HUES6 (cell line): ENCODE measurements at regions not wholly inside any gene's neighbourhood (a gene's known extent, or its start where the extent isn't known, plus 50 kb on each side); places are given as distances from the start of the nearest gene placed in this dataset.
"Not testable (repeated sequence)": the region's sequence is repeated elsewhere in the genome, so short reads cannot be mapped to it uniquely, and the experiment has no call there.

Experiments
- H3K27ac ChIP-seq: 2 replicates; pipeline ENCODE4 v1.7.0; 2013; ENCODE audit warnings: low read depth, mild to moderate bottlenecking, low read length, inconsistent platforms
- H3K27me3 ChIP-seq: 2 replicates; pipeline ENCODE4 v1.6.1; 2013; ENCODE audit warnings: low read length; ENCODE audit not compliant: control insufficient read depth, insufficient read depth
- H3K36me3 ChIP-seq: 2 replicates; pipeline ENCODE4 v1.6.1; 2013; ENCODE audit warnings: low read length; ENCODE audit not compliant: control insufficient read depth, insufficient read depth
- H3K4me1 ChIP-seq: 2 replicates; pipeline ENCODE4 v1.6.1; 2013; ENCODE audit warnings: low read length; ENCODE audit not compliant: control insufficient read depth, insufficient read depth
- H3K4me3 ChIP-seq: 2 replicates; pipeline ENCODE4 v1.5.1; 2013; ENCODE audit warnings: low read depth, low read length
- H3K9ac ChIP-seq: one replicate; pipeline ENCODE4 v1.6.1; 2013; ENCODE audit warnings: mild to moderate bottlenecking, low read length
- H3K9me3 ChIP-seq: 2 replicates; pipeline ENCODE4 v1.6.1; 2013; ENCODE audit warnings: low read depth, low read length; ENCODE audit not compliant: control insufficient read depth, insufficient read depth

DNA sequence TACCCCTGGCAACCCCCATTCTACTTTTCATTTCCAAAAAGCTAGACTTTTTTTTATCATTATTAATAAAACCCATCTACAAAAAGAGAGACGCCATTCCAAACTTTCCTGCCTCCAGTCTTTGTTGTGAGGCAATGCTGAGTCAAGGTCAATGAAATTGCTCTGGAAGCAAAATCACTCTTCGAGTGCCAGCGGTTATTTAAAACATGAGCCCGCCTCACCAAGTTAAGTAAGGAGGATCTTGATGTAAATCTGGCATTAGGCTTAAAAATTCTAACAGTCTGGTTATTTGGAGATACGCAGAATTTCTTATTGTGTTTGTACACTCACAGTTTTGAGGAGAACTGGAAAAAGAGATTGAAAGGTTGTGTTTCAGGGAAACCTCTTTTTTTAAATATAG, 1196.3 kb downstream of the TYW1 start:
- Histone ChIP-seq H3K27me3 (no peaks in the 10 kb centered on the region), H3K9me3 (peaks cover 5% of the 10 kb centered on the region; the same call in 1 of the 2 replicates), H3K9ac (no peak overlapping the region), H3K27ac (no peak overlapping the region), H3K36me3 (no peaks in the 10 kb centered on the region), H3K4me1 (peaks cover 5% of the 10 kb centered on the region; the same call in 1 of the 2 replicates), H3K4me3 (no peak overlapping the region)

DNA sequence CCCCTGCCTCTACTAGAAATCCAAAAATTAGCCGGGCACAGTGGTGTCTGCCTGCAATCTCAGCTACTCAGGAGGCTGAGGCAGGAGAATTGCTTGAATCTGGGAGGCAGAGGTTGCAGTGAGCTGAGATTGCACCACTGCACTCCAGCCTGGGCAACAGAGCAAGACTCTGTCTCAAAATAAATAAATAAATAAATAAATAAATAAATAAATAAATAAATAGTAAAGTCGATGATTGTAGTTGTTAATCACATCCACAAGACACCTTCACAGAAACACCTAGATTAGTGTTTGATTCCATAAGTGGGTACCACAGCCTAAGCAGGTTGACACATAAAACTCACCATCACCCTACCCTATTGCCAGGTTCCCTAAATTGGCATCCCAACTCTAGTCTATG, 1199.0 kb downstream of the TYW1 start:
- H3K36me3 ChIP-seq, H3K27ac ChIP-seq, H3K9ac ChIP-seq, H3K4me1 ChIP-seq, H3K27me3 ChIP-seq, H3K9me3 ChIP-seq, H3K4me3 ChIP-seq: not testable (repeated sequence)

DNA sequence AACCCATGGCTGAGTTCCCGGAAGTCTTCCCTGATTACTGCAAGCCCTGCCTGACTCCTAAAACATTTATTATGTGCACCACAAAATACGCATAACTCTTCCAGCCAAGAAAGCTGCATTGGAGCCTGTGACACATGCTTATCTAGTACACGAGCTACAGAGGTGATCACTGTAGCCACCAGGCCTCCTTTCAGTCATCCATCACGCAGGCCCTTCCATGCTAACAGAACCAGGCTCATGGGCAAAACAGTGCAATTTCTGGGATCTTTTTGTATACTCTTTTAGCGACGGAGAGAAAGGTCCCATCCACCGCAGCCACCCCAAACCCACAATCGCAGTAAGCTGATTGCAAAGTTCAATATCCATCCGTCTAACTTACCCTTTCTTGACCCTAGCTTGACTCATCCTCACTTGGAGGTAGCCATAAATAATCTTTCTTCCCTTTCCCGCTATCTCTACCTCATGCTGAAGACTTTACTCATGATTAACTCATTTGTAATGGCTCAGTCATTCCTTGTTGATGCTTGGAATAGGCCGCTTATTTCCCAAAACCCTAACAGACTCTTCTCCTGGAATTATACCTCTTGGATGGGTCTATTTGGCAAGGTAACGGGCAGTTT, 1203.5 kb downstream of the TYW1 start:
- Histone ChIP-seq H3K9me3 (peaks cover 5% of the 10 kb centered on the region; the same call in 1 of the 2 replicates), H3K27ac (no peak overlapping the region), H3K4me3 (no peak overlapping the region), H3K9ac (no peak overlapping the region), H3K4me1 (peaks cover 5% of the 10 kb centered on the region; the same call in 1 of the 2 replicates), H3K27me3 (no peaks in the 10 kb centered on the region), H3K36me3 (no peaks in the 10 kb centered on the region)

DNA sequence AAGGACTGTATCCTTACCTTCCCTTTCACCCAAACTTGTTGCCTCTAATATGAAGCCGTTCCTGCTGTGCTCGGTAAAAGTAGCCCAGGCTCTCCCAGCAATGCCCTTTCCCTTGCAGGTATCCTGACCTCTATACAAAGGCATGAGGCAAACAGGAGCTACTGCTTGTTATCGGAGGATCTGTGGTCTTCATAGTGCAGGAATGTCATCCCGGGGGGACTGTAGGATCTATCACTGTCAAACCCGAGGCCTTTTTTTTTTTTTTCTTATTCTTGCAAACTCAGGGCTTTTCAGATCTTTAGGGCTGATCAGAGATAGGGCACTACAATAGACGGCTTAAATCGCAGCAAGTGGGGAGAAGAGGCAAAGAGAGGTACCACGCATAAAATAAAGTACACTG, 1206.6 kb downstream of the TYW1 start:
- H3K9me3 ChIP-seq, result peaks cover 3% of the 10 kb centered on the region; the same call in 1 of the 2 replicates
- H3K4me1 ChIP-seq, result peaks cover 5% of the 10 kb centered on the region; the same call in 1 of the 2 replicates
- no peaks in the 10 kb centered on the region for H3K27me3 ChIP-seq
- H3K27ac ChIP-seq, result no peak overlapping the region
- no peaks in the 10 kb centered on the region for H3K36me3 ChIP-seq
- no peak overlapping the region for H3K4me3 ChIP-seq
- no peak overlapping the region for H3K9ac ChIP-seq

DNA sequence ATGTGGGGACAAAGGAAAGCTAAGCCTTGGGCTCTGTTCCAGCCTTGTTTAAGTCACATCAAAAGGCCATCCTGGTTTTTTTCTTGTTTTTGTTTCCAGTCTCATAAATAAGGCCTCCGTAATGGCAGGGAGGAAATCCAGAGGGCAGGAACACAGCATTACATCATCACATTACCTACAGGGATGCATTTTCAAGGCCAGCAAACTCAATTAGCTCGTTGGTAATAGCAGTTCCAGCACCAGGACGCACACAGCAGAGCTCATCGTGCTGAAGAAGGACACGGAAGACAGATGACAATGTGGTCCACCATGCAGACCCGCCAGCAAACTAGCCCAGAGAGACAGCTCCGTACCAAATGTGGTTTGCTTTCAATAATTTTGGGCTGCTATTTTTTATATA, 1209.2 kb downstream of the TYW1 start:
- H3K27ac ChIP-seq, result no peak overlapping the region
- no peak overlapping the region for H3K4me3 ChIP-seq
- no peaks in the 10 kb centered on the region for H3K27me3 ChIP-seq
- H3K36me3 ChIP-seq, result no peaks in the 10 kb centered on the region
- peaks cover 5% of the 10 kb centered on the region; the same call in 1 of the 2 replicates for H3K4me1 ChIP-seq
- no peaks in the 10 kb centered on the region; the same call in 1 of the 2 replicates for H3K9me3 ChIP-seq
- H3K9ac ChIP-seq, result no peak overlapping the region

DNA sequence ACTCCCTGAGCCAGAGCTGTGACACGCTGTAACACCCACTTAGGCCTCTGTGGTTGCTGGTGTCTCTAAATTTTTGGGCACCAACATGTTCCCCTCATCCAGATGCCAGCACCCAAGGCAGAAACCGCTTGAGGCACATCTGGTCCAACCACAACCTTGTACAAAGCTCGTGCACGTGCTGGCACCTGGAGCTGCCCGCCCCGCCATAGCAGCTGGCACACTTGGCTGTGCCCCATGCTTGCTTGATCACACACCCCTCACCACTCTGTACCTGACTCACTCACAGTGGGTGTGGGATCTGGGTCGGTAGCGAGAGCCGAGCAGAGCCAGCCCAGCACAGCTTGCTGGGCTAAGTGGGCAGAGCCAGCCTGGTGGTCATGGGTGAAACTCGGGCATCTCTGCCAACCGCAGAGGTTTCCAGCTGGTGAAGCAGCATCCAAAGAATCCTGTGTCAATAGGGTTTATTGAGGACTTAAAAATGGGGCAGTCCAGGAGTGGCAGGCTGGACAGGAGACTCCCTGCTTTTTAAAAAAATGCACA, 1210.4 kb downstream of the TYW1 start:
- no peak overlapping the region for H3K4me3 ChIP-seq
- H3K9me3 ChIP-seq, result no peaks in the 10 kb centered on the region; the same call in 1 of the 2 replicates
- H3K27ac ChIP-seq, result no peak overlapping the region
- H3K27me3 ChIP-seq, result no peaks in the 10 kb centered on the region
- H3K4me1 ChIP-seq, result peaks cover 5% of the 10 kb centered on the region; the same call in 1 of the 2 replicates
- H3K36me3 ChIP-seq, result no peaks in the 10 kb centered on the region
- H3K9ac ChIP-seq, result no peak overlapping the region

DNA sequence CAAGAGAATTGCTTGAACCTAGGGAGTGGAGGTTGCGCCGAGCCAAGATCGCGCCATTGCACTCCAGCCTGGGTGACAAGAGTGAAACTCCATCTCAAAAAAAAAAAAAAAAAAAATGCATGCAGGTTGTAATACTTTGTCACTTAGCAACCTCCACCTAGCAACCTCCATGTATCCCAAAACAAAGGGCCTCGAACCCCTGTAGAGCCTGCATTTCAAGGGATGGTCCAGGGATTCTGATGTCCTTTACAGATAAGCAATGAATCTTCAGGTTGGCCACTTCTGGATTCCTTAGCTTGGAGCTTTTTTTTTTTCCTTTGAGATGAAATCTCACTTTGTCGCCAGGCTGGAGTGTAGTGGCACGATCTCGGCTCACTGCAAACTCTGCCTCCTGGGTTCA, 1211.0 kb downstream of the TYW1 start:
- Histone ChIP-seq H3K9me3 (no peaks in the 10 kb centered on the region; the same call in 1 of the 2 replicates), H3K27ac (no peak overlapping the region), H3K4me3 (no peak overlapping the region), H3K36me3 (no peaks in the 10 kb centered on the region), H3K4me1 (peaks cover 5% of the 10 kb centered on the region; the same call in 1 of the 2 replicates), H3K9ac (no peak overlapping the region), H3K27me3 (no peaks in the 10 kb centered on the region)

DNA sequence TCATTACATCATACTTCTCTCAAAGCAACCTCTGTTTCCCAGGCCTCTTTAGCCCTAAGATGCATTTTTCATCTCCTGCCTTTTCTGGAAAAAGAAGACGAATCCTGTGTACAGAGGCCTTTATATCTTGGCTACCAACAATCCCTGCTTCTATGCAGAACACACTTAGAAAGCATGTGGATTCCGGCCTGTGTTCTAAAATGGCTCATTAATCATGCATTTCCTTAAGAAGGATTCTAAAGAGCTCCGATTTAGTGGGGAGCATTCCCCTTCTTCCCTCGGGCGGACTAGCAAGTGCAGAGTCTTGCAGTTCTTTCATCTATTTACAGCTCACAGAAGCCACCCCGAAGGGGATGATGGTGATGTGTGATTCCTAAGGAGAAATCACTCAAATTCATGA, 1212.9 kb downstream of the TYW1 start:
- peaks cover 3% of the 10 kb centered on the region; the same call in 1 of the 2 replicates for H3K9me3 ChIP-seq
- no peak overlapping the region for H3K27ac ChIP-seq
- no peak overlapping the region for H3K4me3 ChIP-seq
- H3K4me1 ChIP-seq, result no peaks in the 10 kb centered on the region; the same call in 1 of the 2 replicates
- H3K36me3 ChIP-seq, result no peaks in the 10 kb centered on the region
- no peak overlapping the region for H3K9ac ChIP-seq
- no peaks in the 10 kb centered on the region for H3K27me3 ChIP-seq

DNA sequence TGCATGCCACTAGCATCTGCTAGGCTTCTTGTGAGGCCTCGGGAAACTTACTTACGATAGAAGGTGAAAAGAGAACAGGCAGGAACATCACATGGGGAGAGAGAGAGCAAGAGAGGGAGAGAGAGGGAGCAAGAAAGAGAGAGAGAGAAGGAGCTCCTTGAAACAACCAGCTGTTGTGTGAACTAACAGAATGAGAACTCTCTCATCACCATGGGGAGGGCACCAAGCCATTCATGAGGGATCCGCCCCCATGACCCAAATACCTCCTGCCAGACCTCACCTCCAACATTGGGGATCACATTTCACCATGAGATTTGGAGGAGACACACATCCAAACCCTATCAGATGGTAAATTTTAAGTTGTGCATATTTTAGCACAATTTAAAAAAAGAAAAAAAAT, 1217.2 kb downstream of the TYW1 start:
- no peak overlapping the region for H3K4me3 ChIP-seq
- 0 out of 2 replicates have a peak, but pooled peaks cover 6% of the 10 kb centered on the region for H3K9me3 ChIP-seq
- no peak overlapping the region for H3K9ac ChIP-seq
- no peaks in the 10 kb centered on the region for H3K27me3 ChIP-seq
- no peaks in the 10 kb centered on the region for H3K4me1 ChIP-seq
- H3K27ac ChIP-seq, result no peak overlapping the region
- no peaks in the 10 kb centered on the region for H3K36me3 ChIP-seq

DNA sequence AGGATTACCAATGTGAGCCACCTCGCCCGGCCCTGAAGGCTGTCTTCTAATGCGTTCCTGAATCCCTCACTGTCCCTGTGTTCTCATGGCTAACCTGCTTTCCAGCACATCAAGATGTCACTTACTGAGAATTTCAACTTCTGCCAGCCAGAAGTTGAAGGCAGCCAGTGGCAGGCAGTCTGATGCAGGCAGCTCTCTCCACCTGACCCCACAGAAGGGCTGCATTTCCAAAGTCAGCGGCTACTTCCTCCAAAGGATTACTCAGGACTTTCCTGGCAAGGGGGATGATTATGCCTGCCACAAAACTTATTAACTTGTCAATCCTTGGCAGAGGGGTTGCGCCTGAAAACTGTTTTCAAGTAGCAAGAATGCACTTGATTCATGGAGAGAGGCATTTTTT, 1219.4 kb downstream of the TYW1 start:
- Histone ChIP-seq H3K27ac (no peak overlapping the region), H3K36me3 (no peaks in the 10 kb centered on the region), H3K9ac (no peak overlapping the region), H3K9me3 (peaks cover 6% of the 10 kb centered on the region; the same call in 1 of the 2 replicates), H3K4me1 (no peaks in the 10 kb centered on the region), H3K27me3 (no peaks in the 10 kb centered on the region), H3K4me3 (no peak overlapping the region)

DNA sequence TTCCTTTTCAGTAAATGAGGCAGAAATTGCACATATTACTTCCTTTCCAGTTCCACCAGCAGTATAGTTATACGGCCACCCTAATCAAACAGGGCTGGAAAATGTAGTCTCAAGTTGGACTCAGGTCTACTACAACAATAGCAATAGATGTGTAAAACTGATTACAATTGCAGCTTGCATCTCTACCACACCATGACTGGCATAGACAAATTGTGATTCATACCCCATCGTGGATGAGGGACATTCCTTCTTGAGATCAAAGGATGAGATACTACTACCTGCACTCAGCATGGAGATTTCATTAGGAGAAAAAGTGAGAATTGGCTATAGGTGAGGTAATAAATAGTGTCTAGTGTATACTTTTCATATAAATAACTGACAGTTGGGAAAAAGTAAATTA, 1220.8 kb downstream of the TYW1 start:
- H3K9ac ChIP-seq, result no peak overlapping the region

More for the DNA sequence above, 1220.8 kb downstream of the TYW1 start:
- Histone ChIP-seq H3K4me3 (no peak overlapping the region), H3K27ac (no peak overlapping the region), H3K9me3 (peaks cover 6% of the 10 kb centered on the region; the same call in 1 of the 2 replicates), H3K27me3 (no peaks in the 10 kb centered on the region), H3K36me3 (no peaks in the 10 kb centered on the region), H3K4me1 (no peaks in the 10 kb centered on the region)
